HCT116 (cell line): ENCODE measurements at regions not wholly inside any gene's neighbourhood (a gene's known extent, or its start where the extent isn't known, plus 50 kb on each side); places are given as distances from the start of the nearest gene placed in this dataset.

Experiments
- ATAC-seq: fragments of 200-7000 bp; cut with Tn5 transposase; 2 replicates; pipeline ENCODE4 v1.9.1; 2020; ENCODE audit warnings: mild to moderate bottlenecking, moderate library complexity
- BruUV-seq: library from RNA; stranded (reverse); fragments of 400-500 nt; replicated peaks from 2 replicates; lab custom pipeline; 2021; lab: Mats Ljungman, UMichigan
- CTCF ChIA-PET: fragments of 300-600 bp; sonication (Branson Sonifier 250); formaldehyde crosslinking; loops from one replicate; lab custom pipeline; 2021; ENCODE audit warnings: antibody characterized with exemption; lab: Charles Lee
- POLR2A ChIA-PET: fragments of 300-600, 350-600 bp; sonication (Branson Sonifier 250); formaldehyde crosslinking; loops from one replicate; lab custom pipeline; 2021; ENCODE audit warnings: antibody characterized with exemption; lab: Charles Lee
- RAD21 ChIA-PET, 2 experiments: fragments of 300-600 bp; sonication (Branson Sonifier 250); formaldehyde crosslinking; loops; one replicate each; lab custom pipeline; 2023; ENCODE audit warnings: low total read pairs in 2 of 2; ENCODE audit not compliant: uncharacterized antibody in 2 of 2, unreplicated experiment in 2 of 2, low non-redundant PET in 1 of 2; lab: Charles Lee
- DNase-seq: peaks from one replicate; pipeline ENCODE4 v3.0.0-alpha.2; 2010; ENCODE audit warnings: low read depth, low spot score
- H2AFZ ChIP-seq: fragments of 200-600 bp; shearing (Covaris generic), sonication (generic); 2 replicates; pipeline ENCODE4 v1.6.1; 2017; ENCODE audit warnings: low read depth, mixed run types, mixed read lengths, antibody characterized with exemption, low read length; ENCODE audit not compliant: poor library complexity, severe bottlenecking
- H3K27ac ChIP-seq: 2 replicates; pipeline ENCODE4 v1.5.1; 2012; ENCODE audit warnings: low read depth, low read length
- H3K27me3 ChIP-seq: fragments of 200-600 bp; sonication (generic); 2 replicates; pipeline ENCODE4 v1.6.1; 2016; ENCODE audit warnings: mixed run types, low read length, mixed read lengths; ENCODE audit not compliant: insufficient read depth
- H3K36me3 ChIP-seq, 2 experiments: fragments of 200-500 bp in 1 of 2; fragments of 200-600 bp in 1 of 2; sonication (Bioruptor generic) in 1 of 2; sonication (generic) in 1 of 2; 2 replicates each; pipeline versions ENCODE4 v1.5.1 to v1.6.1; 2014 to 2016; ENCODE audit warnings: low read length in 2 of 2, inconsistent platforms in 1 of 2, mixed read lengths in 1 of 2, mixed run types in 1 of 2; ENCODE audit not compliant: insufficient read depth in 2 of 2, control insufficient read depth in 1 of 2
- H3K4me1 ChIP-seq, 2 experiments: fragments of 200-600 bp in 1 of 2; sonication (generic) in 1 of 2; 2 replicates each; pipeline versions ENCODE4 v1.5.1 to v1.6.1; 2012 to 2017; ENCODE audit warnings: low read length in 2 of 2, inconsistent platforms in 1 of 2, mild to moderate bottlenecking in 1 of 2, mixed read lengths in 1 of 2, mixed run types in 1 of 2, moderate library complexity in 1 of 2; ENCODE audit not compliant: insufficient read depth in 2 of 2, control insufficient read depth in 1 of 2
- H3K4me2 ChIP-seq: fragments of 200-600 bp; sonication (generic); 2 replicates; pipeline ENCODE4 v1.6.1; 2017; ENCODE audit warnings: mixed run types, low read length, mixed read lengths
- H3K4me3 ChIP-seq, 2 experiments: fragments of 200-600 bp in 1 of 2; sonication (generic) in 1 of 2; replicated peaks in 1 of 2; 2 replicates each; pipeline ENCODE4 v1.5.1; 2011 to 2016; ENCODE audit warnings: low read length in 2 of 2, control low read depth in 1 of 2, low read depth in 1 of 2, mild to moderate bottlenecking in 1 of 2, mixed read lengths in 1 of 2, mixed run types in 1 of 2
- H3K79me2 ChIP-seq: fragments of 200-600 bp; sonication (generic); 2 replicates; pipeline ENCODE4 v1.6.1; 2017; ENCODE audit warnings: mild to moderate bottlenecking, mixed run types, low read length, moderate library complexity, mixed read lengths; ENCODE audit not compliant: insufficient read depth
- H3K9ac ChIP-seq: fragments of 200-600 bp; sonication (generic); 2 replicates; pipeline ENCODE4 v1.6.1; 2016; ENCODE audit warnings: low read length, mixed read lengths
- H3K9me2 ChIP-seq: fragments of 200-600 bp; sonication (generic), shearing (Covaris generic); 2 replicates; pipeline ENCODE4 v1.6.1; 2017; ENCODE audit warnings: mixed run types, mild to moderate bottlenecking, moderate library complexity; ENCODE audit not compliant: insufficient read depth
- H3K9me3 ChIP-seq, 2 experiments: fragments of 200-500 bp in 1 of 2; fragments of 200-600 bp in 1 of 2; sonication (Bioruptor generic) in 1 of 2; sonication (generic) in 1 of 2; 2 replicates each; pipeline ENCODE4 v1.6.1; 2014 to 2017; ENCODE audit warnings: low read length in 2 of 2, mixed read lengths in 2 of 2, inconsistent platforms in 1 of 2, low read depth in 1 of 2, mild to moderate bottlenecking in 1 of 2, mixed run types in 1 of 2, moderate library complexity in 1 of 2; ENCODE audit not compliant: control insufficient read depth in 1 of 2, insufficient read depth in 1 of 2
- H4K20me1 ChIP-seq: fragments of 200-600 bp; sonication (generic), shearing (Covaris generic); 2 replicates; pipeline ENCODE4 v1.6.1; 2017; ENCODE audit warnings: mixed run types, mild to moderate bottlenecking, moderate library complexity; ENCODE audit not compliant: insufficient read depth
- ATF3 ChIP-seq: IDR thresholded peaks from 2 replicates; pipeline ENCODE4 v1.6.1; 2012
- CTCF ChIP-seq, 3 experiments: fragments of 200-600 bp in 1 of 3; sonication (generic) in 1 of 3; IDR thresholded peaks in 2 of 3; conservative IDR thresholded peaks in 1 of 3; 2 replicates each; pipeline ENCODE4 v1.5.1; 2012 to 2017; ENCODE audit warnings: low read depth in 2 of 3, low read length in 2 of 3, antibody characterized with exemption in 1 of 3, borderline replicate concordance in 1 of 3, control low read depth in 1 of 3, mild to moderate bottlenecking in 1 of 3, mixed read lengths in 1 of 3, mixed run types in 1 of 3, moderate library complexity in 1 of 3; ENCODE audit not compliant: insufficient read depth in 1 of 3
- ELF1 ChIP-seq: IDR thresholded peaks from 2 replicates; pipeline ENCODE4 v1.6.1; 2012; ENCODE audit warnings: low read depth, borderline replicate concordance
- MAX ChIP-seq: IDR thresholded peaks from 2 replicates; pipeline ENCODE4 v1.6.1; 2012
- SIN3A ChIP-seq: IDR thresholded peaks from 2 replicates; pipeline ENCODE4 v1.6.1; 2012; ENCODE audit warnings: low read depth
- TCF7L2 ChIP-seq: IDR thresholded peaks from 2 replicates; pipeline ENCODE4 v1.7.0; 2011; ENCODE audit warnings: borderline replicate concordance, inconsistent platforms; ENCODE audit not compliant: insufficient read depth, insufficient read length; ENCODE audit errors: extremely low read depth
- ZBTB33 ChIP-seq: IDR thresholded peaks from 2 replicates; pipeline ENCODE4 v1.6.1; 2011; ENCODE audit warnings: mild to moderate bottlenecking, low read length, moderate library complexity; ENCODE audit not compliant: insufficient replicate concordance; ENCODE audit errors: extremely low read depth
- ZFX ChIP-seq: fragments of 450-650 bp; IDR thresholded peaks from 2 replicates; pipeline ENCODE4 v1.6.1; 2017
- ZNF274 ChIP-seq: fragments of 200-500 bp; sonication (Bioruptor generic); IDR thresholded peaks from 2 replicates; pipeline ENCODE4 v1.6.1; 2014; ENCODE audit warnings: mild to moderate bottlenecking, low read depth, low read length, inconsistent platforms
- intact Hi-C: fragments of 100-400 bp; cut with micrococcal nuclease; formaldehyde crosslinking; loops from 2 replicates; pipeline ENCODE4 v1.10.0; 2022

GRCh38 chr17:63124958-63125357, 158.9 kb downstream of the TANC2 start:
- intact Hi-C loops: no loop called here
- TF ChIP-seq TCF7L2 (no peak), ELF1 (no peak), ZBTB33 (no peak), ZNF274 (no peak), CTCF (IDR thresholded peaks at IDR 0.05 in 2 of 3, conservative IDR thresholded peaks at IDR 0.05 in 1 of 3; ENCODE audit: borderline replicate concordance in 1 of 3, insufficient read depth in 1 of 3, low read depth in 2 of 3, low read length in 2 of 3) (no peak), SIN3A (no peak), MAX (no peak), ZFX (no peak), ATF3 (no peak)
- Histone ChIP-seq H3K9ac (no peak overlapping the region), H3K27me3 (no peaks in the 10 kb centered on the region), H2AFZ (no peak overlapping the region), H3K9me2 (no peaks in the 10 kb centered on the region), H3K4me1 (peaks cover 15 to 23% of the 10 kb centered on the region in 2 experiments), H4K20me1 (no peaks in the 10 kb centered on the region), H3K9me3 (no peaks in the 10 kb centered on the region), H3K27ac (no peak overlapping the region), H3K36me3 (no peaks in the 10 kb centered on the region), H3K79me2 (no peaks in the 10 kb centered on the region), H3K4me3 (no peak overlapping the region), H3K4me2 (no peak overlapping the region)
- DNase-seq: no peak
- ATAC-seq: no peak
- RAD21 ChIA-PET: no interaction called here
- CTCF ChIA-PET: no interaction called here
- no TSS peak for BruUV-seq
- POLR2A ChIA-PET: no interaction called here
